ENCODE measurements at regions not wholly inside any gene's neighbourhood (a gene's known extent, or its start where the extent isn't known, plus 50 kb on each side); places are given as distances from the start of the nearest gene placed in this dataset.

DNA sequence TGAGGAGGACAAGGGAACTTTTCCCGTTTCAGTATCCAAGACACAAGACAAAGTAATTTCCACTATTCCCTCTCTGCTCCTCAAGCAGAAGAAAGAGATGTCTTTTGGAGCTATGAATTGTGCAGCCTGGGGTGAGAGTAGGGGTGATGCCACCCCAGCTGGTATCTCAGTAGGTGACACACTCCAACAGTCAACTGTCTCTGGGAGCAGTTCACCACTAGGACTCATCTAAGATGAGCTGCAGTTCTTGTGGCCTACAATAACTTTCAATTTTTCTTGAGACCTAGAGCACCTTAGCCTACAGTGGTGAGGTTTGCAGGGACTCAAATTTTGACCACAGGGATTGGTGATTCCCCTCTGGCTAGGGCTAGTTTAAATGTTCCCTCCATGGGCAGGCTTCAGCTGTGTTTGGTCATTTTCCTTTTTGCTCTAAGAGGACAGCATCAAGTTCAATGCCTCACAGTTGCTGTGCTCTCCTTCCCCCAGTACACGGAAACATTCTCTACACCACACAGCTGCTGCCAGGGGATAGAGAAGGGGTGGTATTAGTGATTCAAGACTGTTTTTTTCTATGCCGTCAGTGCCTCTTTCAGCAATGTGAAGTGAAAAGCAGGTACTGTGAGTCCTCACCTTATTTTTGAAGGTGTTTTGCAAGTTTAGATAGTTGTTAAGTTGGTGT is 278.6 kb upstream of the RORB start:
- no peak for DNase-seq (ENCODE audit: low read depth)

DNA sequence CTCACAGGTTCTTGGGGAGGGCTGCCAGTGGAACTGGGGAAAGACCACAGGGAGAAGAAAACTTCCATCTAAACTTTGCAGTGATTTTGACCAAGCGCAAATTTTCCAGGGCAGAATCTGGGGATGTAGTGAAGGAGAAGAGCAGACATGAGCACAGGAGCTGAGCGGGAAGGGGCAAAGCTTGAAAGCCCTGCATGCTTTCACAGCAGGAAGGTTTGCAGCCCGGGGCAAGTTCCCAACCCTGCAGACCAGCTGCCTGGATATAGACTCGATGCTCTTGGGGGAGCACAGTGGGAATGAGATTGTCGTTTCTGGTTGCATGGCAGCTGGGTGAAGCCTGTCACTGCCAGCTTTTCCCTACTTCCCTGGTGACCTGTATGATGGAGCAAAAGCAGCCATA is 276.8 kb upstream of the RORB start:
- DNase-seq (ENCODE audit: low read depth), result no peak

DNA sequence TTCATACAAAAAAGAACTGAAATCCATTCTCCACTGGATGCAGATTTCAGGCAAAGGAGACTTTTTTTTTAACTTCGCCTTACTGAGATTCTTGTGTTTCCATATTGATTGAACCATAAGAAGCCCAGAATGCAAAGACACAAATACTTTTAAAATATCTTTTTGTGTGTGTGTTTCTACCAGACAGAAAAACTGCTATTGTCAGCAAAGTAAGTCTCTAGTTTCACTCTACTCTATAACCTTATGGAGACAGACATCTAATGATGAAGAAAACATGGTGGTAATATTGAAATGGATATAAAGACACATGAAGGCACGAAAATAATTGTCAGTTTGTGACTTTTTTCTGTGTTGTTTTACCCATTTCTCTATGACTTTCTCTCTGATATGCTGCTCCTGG is 260.3 kb upstream of the RORB start:
- DNase-seq (ENCODE audit: low read depth), result no peak

DNA sequence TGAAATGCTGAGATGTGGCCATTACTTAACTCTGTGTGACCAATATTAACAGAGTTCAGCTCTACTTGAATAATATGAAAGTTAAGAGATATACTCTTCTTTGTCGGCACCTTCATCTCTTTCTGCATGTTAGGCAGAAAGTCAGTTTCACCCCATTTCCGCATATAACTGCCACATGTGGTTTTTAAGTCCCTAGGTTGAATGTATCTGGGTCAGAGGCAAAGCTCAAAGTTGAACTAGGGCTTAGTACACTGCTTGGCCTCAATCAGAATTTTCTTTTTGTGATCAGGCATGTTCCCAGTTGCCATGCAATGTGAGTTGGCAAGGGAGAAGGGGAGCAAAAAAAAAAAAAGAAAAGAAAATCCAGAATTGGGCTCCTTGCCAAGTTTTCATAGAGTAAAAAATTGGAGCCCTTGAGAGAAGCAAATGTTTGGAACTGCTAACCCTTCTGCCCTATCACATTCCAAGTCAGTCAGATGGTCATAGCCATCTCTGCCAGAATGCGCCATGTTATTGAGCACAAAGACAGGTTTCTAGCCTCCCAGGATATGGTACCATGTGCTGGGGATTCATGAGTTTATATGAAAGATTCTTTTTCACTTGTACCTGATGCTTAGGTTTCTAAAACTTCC is 251.2 kb upstream of the RORB start:
- DNase-seq (ENCODE audit: low read depth), result no peak

DNA sequence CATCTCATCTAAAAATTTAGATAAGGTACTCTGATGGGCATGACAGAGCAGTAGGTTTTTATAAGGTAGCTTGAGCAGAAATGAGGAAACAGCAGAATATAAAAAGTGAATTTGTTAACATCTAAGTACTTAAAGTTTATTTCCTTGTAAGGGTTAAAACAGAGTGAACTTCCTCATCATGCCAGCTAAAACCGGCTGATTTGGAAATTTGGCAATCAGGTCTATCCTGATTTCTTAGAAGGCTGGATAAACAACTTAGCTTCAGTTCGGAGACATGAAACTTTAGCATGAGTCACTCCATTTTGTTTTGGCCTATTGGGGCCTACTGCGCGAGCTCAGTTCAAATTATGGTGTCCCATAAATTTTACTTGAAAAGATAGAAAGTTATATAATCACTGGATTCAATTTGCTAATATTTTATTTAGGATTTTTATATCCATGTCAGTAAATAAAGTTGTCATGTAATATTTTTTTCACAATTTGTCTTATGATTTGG is 241.6 kb upstream of the RORB start:
- DNase-seq (ENCODE audit: low read depth), result no peak

DNA sequence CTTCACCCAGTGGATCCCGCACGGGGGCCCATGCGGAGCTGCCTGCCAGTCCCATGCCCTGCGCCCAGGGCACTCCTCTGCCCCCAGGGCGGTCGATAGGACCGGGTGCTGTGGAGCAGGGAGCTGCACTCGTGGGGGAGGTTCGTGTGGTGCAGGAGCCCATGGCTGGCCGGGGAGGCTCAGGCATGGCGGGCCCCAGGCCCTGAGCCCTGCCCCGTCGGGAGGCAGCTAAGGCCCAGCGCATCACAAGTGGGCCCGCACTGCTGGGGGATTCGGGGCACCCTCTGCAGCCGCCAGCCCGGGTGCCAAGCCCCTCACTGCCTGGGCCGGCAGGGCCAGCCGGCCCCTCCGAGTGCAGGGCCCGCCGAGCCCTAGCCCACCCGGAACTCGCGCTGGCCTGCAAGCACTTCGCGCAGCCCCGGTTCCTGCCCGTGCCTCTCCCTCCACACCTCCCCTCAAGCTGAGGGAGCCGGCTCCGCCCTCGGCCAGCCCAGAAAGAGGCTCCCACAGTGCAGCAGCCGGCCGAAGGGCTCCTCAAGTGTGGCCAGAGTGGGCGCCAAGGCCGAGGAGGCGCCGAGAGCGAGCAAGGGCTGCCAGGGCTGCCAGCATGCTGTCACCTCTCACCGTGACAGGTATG is 221.1 kb upstream of the RORB start:
- DNase-seq (ENCODE audit: low read depth), result no peak

DNA sequence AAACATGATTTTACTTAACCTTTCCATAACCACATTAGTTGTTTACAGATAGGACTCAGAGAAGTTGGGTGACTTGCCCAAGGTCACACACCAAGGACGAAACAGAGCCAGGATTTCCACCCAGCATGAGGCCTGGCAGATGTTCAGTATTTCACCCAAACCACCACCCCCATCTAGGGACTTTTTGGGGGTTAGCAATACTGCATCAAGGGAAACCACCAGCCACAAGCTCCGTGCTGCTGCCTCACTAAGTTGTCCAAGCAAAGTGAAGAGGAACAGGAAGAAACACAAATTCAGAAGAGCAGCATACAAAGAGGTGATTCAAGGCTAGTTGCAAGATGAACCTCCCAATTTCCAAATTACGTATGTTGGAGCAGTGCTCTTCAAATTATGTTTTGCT is 219.6 kb upstream of the RORB start:
- DNase-seq (ENCODE audit: low read depth), result no peak

DNA sequence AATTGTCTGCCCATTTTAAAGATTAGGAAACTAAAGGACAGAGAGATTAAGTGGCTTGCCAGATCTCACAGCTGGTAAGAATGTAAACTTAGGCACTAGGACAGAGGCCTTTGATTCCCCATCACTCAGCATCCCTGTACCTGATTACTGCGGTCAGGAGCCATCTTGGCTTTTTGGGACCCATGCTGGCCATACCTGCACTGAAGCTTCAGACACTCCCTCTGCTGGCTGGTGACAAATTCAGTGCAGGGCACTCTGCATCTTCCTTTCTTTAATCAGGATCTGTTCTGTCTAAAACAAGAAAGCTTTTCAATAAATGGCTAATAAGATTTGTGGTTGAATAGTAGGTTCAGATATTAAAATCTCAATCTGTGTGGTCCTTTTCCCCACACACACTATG is 215.5 kb upstream of the RORB start:
- no peak for DNase-seq (ENCODE audit: low read depth)

DNA sequence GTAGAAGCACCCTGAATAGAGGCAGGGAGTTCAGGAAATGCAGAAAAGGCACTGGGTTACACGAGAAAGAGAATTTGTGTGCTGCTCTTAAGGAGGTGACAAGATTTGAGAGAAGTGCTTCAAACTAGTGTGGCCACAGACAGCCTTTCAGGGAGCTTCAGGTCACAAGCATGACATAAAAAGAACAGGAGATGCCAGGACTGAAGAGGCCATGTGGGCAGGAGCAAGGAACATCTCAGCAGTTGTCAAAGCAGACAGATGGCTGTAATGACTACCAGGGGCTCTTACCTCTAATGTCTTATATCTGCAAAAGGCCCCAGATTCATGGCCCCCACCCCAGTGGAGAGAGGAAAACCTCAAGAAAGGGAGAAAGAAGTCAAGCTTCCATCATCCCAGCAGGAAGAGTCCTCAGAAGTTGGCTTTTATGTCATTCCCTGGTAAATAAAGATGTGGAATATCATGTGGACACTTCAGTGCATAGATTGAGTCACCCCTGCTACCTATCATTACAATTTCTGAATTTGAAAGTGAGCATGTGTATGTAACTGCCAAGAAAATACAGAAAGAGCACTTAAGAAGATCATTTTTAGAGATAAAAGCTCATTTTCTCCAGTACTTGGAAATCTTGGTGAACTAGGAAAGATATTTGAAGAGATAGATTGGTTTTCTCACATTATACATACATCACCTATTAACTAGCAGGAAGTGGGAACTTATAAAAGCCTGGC is 214.4 kb upstream of the RORB start:
- no peak for DNase-seq (ENCODE audit: low read depth)

DNA sequence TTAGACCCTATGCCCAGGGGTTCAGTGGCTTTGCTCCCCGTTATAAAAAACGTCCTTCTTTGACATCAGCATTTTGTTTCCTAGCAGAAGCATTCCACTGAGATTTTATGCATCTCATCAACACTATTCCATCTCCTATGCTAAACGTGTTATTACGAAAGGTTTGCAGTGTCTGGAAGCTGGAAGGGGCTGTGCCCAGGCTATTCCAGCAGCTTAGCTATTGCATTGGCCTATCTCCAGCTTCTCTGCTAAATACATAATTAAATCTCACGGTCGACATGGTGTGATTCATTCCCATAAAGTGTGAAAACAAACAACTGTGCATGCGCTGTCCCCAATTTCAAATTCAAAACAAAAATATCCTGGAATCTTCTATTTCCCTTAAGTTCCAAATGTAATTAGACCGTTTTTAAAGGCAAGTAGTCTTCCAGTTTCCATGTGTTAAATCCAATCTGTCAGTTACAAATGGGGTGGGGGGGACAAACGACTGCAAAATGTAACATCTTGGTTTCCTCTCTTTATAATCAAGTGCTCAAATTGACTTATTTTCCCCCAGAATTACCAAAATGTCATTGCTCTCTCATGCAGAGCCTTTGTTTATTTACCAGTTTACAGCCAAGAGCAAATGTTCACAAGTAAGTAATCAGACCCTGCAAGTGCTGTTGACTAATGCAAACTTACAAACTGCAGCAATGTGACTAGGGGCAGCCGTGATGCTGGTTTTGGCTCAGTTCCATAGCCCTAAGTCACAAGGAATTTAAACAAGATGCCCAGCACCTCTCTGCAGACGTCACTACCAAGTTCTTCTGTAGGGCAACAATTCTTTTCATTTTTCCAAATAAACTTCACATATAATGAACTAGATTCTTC is 212.3 kb upstream of the RORB start:
- no peak for DNase-seq (ENCODE audit: low read depth)

DNA sequence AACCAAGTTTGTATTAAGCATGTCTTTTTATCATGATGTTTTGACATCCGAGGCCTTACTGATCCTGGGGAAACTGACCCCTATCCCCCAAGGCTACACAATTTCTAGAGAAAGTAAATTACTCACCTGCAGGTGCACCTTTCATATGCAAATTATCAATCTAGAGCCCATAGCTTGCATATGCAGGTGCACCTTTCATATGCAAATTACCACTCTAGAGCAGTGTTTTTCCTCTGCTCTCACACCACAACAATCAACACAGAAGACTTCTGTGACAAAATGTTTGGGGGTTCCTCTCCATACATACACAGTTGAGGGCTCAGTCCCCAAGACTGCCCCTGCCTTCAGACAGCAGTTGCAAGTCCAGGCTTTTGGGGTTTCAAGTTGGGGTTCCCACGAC is 203.7 kb upstream of the RORB start:
- no peak for DNase-seq (ENCODE audit: low read depth)

DNA sequence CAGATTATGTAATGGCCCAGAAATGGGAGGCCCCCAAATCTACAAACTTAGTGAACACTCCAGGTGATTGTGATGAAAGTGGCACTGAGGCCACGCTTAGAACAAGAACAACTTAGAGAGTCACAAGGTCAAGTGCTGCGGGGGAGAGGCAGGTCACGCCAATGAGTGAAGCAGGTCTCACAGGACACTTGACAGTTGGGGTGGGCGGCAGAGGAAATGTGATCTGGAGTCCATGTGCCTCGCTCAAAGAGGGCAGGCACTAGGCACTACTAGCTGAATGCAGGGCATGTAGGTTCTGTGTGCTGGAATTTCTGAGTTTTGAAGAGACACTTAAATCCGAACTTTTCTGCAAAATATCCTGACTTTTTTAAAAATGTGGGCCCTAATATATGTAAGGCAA is 193.2 kb upstream of the RORB start:
- no peak for DNase-seq (ENCODE audit: low read depth)

DNA sequence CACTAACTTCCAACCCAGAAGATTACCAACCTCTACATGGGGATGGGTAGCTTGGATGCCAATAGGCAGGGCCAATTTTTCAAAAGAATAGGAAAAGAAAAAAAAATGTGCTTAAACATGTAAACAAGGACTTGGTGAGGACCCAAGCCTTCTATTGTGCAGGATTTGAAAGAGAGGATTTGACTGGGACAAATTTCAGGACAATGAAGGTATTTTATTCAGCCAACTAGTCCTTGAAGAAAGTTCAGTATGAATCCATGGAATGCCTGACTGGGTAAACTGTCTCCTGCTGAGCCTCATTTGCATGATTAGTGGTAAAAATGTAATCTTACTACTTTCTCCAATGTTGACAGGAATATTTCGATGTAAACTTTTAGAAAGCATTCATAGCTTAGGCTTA is 192.5 kb upstream of the RORB start:
- no peak for DNase-seq (ENCODE audit: low read depth)

DNA sequence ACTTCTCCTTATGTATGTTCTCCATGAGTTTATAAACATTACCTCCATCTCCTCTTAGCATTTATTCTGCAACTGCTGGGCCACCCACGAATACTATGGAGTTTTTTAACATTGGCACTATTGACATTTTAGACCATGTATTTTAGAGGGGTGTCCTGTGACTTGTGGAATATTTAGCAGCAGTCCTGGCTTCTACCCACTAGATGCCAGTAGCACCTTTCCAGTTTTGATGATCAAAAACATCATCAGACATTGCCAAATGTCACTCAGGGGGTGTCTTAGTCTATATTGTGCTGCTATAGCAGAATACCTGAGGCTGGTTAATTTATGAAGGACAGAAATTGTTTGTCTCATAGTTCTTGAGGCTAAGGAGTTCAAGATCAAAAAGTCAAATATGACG is 187.5 kb upstream of the RORB start:
- DNase-seq (ENCODE audit: low read depth), result no peak

DNA sequence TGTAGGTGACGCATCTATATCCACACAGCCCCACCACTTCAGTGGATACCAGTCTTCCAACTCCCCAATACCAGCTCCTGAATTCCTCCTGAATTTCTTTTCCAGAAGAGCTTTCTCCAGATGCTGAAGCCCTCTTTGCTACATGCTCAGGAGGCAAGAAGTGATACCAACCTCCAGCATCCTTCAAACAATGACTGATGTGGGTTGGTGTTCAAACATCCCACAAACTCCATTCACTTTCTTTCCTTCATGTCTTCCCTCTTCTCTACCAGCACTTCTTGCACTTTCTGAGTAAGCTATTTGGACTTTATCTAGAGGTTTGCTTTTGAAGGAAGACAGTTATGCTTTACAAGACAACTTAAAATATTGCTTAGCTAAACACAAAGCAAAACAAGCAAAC is 179.9 kb upstream of the RORB start:
- DNase-seq (ENCODE audit: low read depth), result no peak

DNA sequence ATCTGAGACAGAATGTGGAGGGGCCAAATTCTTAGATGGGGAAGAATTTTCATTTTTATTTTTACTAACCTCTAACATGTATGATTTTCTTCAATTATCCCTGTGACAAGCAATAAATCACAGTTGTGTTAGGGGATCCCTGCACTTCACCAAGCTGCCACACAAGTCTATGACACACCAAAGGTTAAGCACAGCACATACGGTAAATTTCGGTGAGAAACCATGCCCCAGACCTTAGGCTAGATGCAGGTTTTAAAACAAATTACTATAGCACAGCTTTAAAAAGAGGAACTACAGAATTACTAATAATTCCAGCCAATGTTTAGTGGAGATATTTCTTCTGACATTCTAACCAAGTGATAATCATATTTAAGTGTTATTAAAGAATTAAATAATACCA is 175.7 kb upstream of the RORB start:
- DNase-seq (ENCODE audit: low read depth), result no peak

DNA sequence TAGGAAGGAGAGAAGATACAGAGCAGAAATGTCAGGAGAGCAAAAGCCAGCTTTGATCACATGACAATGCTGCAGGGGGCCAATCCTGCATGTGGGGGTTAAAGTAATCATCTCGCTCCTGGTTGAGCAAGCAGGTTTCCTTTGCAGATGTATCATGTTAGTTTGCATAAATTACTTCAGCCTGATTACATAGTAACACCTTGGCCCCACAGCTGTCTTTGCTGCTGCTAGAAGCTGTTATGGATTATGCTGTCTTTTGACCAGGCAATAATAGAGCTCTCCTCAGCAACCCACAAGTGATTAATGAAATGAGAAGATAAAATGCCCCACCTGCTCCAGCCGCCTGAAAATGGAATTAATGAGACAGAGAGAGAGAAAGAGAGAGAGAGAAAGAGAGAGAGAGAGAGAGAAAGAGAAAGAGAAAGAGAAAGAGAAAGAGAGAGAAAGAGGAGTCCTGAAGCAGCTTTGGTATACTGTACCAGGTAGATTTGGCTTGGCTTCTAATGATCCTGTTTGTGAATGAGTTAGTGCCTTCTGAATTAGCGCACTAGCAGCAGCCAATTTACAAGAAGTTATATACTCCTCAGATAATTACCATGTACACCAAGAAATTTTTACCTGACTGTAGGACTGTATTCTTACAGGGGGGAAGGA is 174.3 kb upstream of the RORB start:
- no peak for DNase-seq (ENCODE audit: low read depth)

DNA sequence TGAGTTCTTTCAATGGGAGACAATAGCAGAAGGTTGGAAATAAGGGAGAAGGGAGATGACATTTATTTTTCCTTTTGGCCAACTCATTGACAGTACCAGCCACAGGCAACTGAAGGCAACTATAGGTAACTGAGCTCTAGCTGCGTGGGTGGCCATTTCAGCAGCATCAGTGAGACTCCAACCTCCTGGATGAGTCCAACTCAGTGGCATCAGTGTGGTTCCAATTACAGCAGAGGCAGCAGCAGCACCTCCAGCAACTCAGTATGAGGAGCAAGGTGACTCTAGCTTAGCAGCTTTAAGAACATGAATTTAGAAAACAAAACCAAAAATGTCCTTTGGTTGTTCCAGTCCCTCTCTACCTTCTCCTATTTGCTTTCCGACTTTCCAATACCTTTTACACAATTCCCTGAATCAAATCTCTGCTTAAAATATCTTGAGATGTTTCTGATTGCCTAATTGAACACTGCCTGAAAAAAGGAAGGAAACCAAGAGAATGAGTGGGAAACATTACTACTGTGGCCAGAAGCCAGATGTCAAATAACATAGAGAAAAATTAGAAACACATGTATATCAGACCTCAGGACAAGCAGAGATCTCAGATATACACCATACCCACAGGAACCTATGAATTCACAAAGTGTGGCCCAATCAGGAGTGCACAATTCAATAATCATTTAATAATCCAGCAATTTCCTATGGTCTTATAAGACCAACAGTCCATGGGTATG is 166.5 kb upstream of the RORB start:
- DNase-seq (ENCODE audit: low read depth), result no peak

DNA sequence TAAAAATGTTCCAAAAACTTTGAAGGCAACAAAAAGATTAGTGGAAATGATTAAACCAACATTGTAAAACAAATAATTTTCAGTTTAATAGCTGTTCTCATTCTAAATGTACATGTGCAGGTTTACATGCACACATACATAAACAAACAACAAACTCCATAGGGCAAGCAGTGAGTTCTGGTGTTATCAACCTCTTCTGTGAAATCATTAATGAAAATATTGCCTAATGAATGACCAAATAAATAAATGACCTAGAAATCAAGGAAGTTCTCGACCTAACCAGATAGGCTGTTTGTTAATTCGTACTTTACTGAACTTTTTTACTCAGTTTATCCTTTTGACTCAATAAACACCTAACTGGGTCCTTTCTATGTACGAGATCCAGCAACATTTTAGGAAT is 165.5 kb upstream of the RORB start:
- no peak for DNase-seq (ENCODE audit: low read depth)

DNA sequence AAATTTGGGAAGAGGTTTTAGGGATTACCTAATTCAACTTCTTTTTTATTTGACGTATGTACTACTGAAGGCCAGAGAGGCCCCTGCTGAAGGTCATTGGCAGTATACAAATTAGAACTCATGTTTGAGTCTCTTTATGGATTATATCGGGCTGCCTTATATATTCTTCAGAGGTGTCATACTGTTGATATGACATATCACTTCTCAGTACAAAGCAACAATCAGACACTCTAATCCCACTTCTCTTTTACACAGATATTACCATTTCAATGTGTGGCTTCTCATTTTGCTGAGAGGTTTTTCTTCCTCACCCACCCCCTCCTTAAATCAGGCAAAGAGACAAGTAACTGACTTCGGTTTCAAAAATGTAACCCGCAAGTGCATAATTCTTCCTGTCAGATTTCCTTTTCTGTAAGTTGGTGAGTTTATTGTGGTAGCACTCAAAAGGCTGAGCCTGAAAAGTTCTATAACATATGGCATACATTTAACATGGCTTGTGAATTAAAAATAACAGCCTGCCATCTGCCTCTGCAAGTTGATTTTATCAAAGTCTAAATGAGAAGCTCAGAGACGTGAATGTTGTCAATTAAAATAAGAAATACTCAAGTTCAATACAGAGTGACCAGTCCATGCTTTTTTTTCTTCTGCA is 163.6 kb upstream of the RORB start:
- DNase-seq (ENCODE audit: low read depth), result no peak

Data from CMK (cell line).